K562 (cell line): ENCODE measurements at regions not wholly inside any gene's neighbourhood (a gene's known extent, or its start where the extent isn't known, plus 50 kb on each side); places are given as distances from the start of the nearest gene placed in this dataset.

Source experiments
- ATAC-seq: fragments of 200-7000 bp; cut with Tn5 transposase; 3 replicates; pipeline ENCODE4 v1.9.1; 2020; ENCODE audit warnings: moderate library complexity
- BruUV-seq: library from RNA; stranded (reverse); fragments of 400-500 nt; replicated peaks from 2 replicates; lab custom pipeline; 2021; lab: Mats Ljungman, UMichigan
- CTCF ChIA-PET: fragments of 300-600 bp; formaldehyde crosslinking; extraction: SDS; loops from one replicate; lab custom pipeline; 2021; ENCODE audit warnings: low intra/inter-chr PET ratio; lab: Yijun Ruan, JAX
- POLR2A ChIA-PET: fragments of 300-600, 350-650 bp; sonication (Branson Sonifier 250); formaldehyde crosslinking; extraction: SDS; loops from one replicate; lab custom pipeline; 2021; ENCODE audit warnings: antibody characterized with exemption, inconsistent platforms; lab: Yijun Ruan, JAX
- DNase-seq, 4 experiments: peaks; one replicate each; pipeline versions ENCODE4 v3.0.0 to v3.0.0-alpha.2; 2011 to 2018; ENCODE audit warnings: low spot score in 3 of 4, mixed read lengths in 3 of 4; ENCODE audit errors: extremely low read depth in 1 of 4
- FAIRE-seq: peaks from 2 replicates; lab custom pipeline; 2011; peaks lifted over from hg19 to GRCh38; lab: Jason Lieb, UNC
- H2AFZ ChIP-seq: 2 replicates; pipeline ENCODE4 v1.6.0; 2011; ENCODE audit warnings: low read depth, low read length, control low read depth, inconsistent platforms
- H3K27ac ChIP-seq: fragments of 200-600 bp; 3 replicates; pipeline ENCODE4 v1.8.0; 2011; ENCODE audit warnings: low read depth, mild to moderate bottlenecking, control low read depth, inconsistent platforms, low read length, moderate library complexity, mixed read lengths; ENCODE audit errors: extremely low read depth
- H3K27me3 ChIP-seq, 2 experiments: fragments of 300-600 bp in 1 of 2; 2 replicates in 1 of 2; 3 replicates in 1 of 2; pipeline versions ENCODE4 v1.6.0 to v1.8.0; 2011; ENCODE audit warnings: inconsistent platforms in 2 of 2, low read length in 2 of 2, mild to moderate bottlenecking in 1 of 2, mixed read lengths in 1 of 2, moderate library complexity in 1 of 2; ENCODE audit not compliant: control insufficient read depth in 2 of 2, insufficient read depth in 2 of 2
- H3K36me3 ChIP-seq: fragments of 300-600 bp; 3 replicates; pipeline ENCODE4 v1.8.0; 2011; ENCODE audit warnings: mild to moderate bottlenecking, low read length, inconsistent platforms; ENCODE audit not compliant: control insufficient read depth, insufficient read depth
- H3K4me1 ChIP-seq, 2 experiments: fragments of 200-600 bp in 1 of 2; replicated peaks in 1 of 2; 2 replicates in 1 of 2; 3 replicates in 1 of 2; pipeline versions ENCODE4 v1.5.1 to v1.8.0; 2011; ENCODE audit warnings: inconsistent platforms in 2 of 2, low read length in 2 of 2, mild to moderate bottlenecking in 1 of 2, mixed read lengths in 1 of 2, moderate library complexity in 1 of 2; ENCODE audit not compliant: control insufficient read depth in 2 of 2, insufficient read depth in 2 of 2
- H3K4me2 ChIP-seq: 2 replicates; pipeline ENCODE4 v1.6.1; 2011; ENCODE audit warnings: low read length, control low read depth, inconsistent platforms, mixed read lengths; ENCODE audit not compliant: insufficient read depth
- H3K4me3 ChIP-seq: fragments of 200-600 bp; sonication (generic), shearing (Covaris generic); 2 replicates; pipeline ENCODE4 v1.5.1; 2016; ENCODE audit warnings: control low read depth, inconsistent platforms
- H3K79me2 ChIP-seq: fragments of 200-600 bp; 3 replicates; pipeline ENCODE4 v1.8.0; 2011; ENCODE audit warnings: low read length, inconsistent platforms; ENCODE audit not compliant: control insufficient read depth, insufficient read depth
- H3K9ac ChIP-seq, 2 experiments: 2 replicates each; pipeline versions ENCODE4 v1.6.0 to v1.6.1; 2011; ENCODE audit warnings: low read depth in 2 of 2, low read length in 2 of 2, control low read depth in 1 of 2, inconsistent platforms in 1 of 2, mild to moderate bottlenecking in 1 of 2, mixed read lengths in 1 of 2; ENCODE audit not compliant: insufficient read depth in 1 of 2
- H3K9me1 ChIP-seq: one replicate; pipeline ENCODE4 v1.6.0; 2011; ENCODE audit warnings: inconsistent platforms, mild to moderate bottlenecking, low read length, moderate library complexity; ENCODE audit not compliant: control insufficient read depth, insufficient read depth
- H3K9me3 ChIP-seq: replicated peaks from 2 replicates; pipeline ENCODE4 v1.5.1; 2011; ENCODE audit warnings: low read depth, low read length, inconsistent platforms; ENCODE audit not compliant: control insufficient read depth, insufficient read depth
- H4K20me1 ChIP-seq: replicated peaks from 2 replicates; pipeline ENCODE4 v1.6.1; 2011; ENCODE audit warnings: low read length, inconsistent platforms, mixed read lengths; ENCODE audit not compliant: control insufficient read depth, insufficient read depth
- CTBP1 ChIP-seq: fragments of 450-650 bp; IDR thresholded peaks from 2 replicates; pipeline ENCODE4 v1.6.1; 2016; ENCODE audit warnings: borderline replicate concordance
- KLF1 ChIP-seq: fragments of 450-650 bp; IDR thresholded peaks from 2 replicates; pipeline ENCODE4 v1.6.1; 2016; ENCODE audit warnings: missing genetic modification characterization, missing compliant biosample characterization
- SLC30A9 ChIP-seq: fragments of 250-450 bp; sonication (Bioruptor Pico); IDR thresholded peaks from 2 replicates; pipeline ENCODE4 v1.8.0; 2022; ENCODE audit warnings: mild to moderate bottlenecking, moderate library complexity
- SMC3 ChIP-seq: conservative IDR thresholded peaks from 2 replicates; pipeline ENCODE4 v1.6.1; 2011; ENCODE audit warnings: low read depth, low read length, improper control_type of control experiment; ENCODE audit not compliant: insufficient read depth
- WGBS: fragments of 100-300 bp; shearing (Covaris generic); methylation state at CpG from one replicate; pipeline ENCODE4 v1.1.6; 2016; ENCODE audit warnings: low coverage, mixed read lengths; ENCODE audit not compliant: insufficient coverage; ENCODE audit errors: missing lambda C conversion rate; 5-methylcytosine and 5-hydroxymethylcytosine counted together
- in situ Hi-C: fragments of 300-500 bp; cut with MboI; formaldehyde crosslinking; loops from 4 replicates; pipeline ENCODE4 v1.15.0; 2018; ENCODE audit warnings: inconsistent platforms, mixed read lengths
- intact Hi-C: fragments of 100-400 bp; cut with micrococcal nuclease; formaldehyde crosslinking; loops from 2 replicates; pipeline ENCODE4 v1.14.2; 2022
- TF ChIP-seq, protein P1 (sequence below): fragments of 200-600 bp; sonication (generic); IDR thresholded peaks from one replicate; pipeline ENCODE4 v1.6.1; 2012; ENCODE audit warnings: mild to moderate bottlenecking, low read depth, low read length, inconsistent platforms
- TF ChIP-seq, protein P2 (sequence below): fragments of 250-450 bp; sonication (Bioruptor Pico); IDR thresholded peaks from 2 replicates; pipeline ENCODE4 v1.8.0; 2022; ENCODE audit warnings: inconsistent platforms

DNA sequence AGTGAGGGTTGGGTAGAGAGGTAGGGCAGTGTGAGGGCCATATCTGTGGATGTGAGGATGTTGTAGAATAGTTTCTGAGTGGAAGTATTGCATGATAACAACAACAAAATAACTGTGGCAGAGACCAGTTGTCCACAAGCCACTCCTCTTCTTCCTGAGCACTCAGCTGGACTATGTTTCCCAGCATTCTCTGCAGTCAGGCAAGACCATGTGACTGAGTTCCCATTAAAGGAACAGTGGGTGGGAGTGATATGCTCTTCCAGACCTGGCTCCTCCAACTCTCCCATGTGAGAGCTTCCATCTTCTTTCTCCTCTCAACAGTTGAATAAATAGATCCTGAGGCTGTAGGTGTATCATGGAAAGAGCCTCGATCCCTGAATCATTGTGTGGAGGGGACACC lies 272.4 kb downstream of the CBLN1 start:
- Histone ChIP-seq H3K9me3 (no peaks in the 10 kb centered on the region), H3K27ac (no peak overlapping the region), H3K4me1 (no peaks in the 10 kb centered on the region), H2AFZ (no peak overlapping the region), H3K36me3 (no peaks in the 10 kb centered on the region), H3K27me3 (no peaks in the 10 kb centered on the region), H3K4me2 (no peak overlapping the region), H3K4me3 (no peak overlapping the region), H3K9me1 (no peaks in the 10 kb centered on the region), H3K9ac (no peak overlapping the region), H4K20me1 (no peaks in the 10 kb centered on the region), H3K79me2 (no peaks in the 10 kb centered on the region)
- DNase-seq (no peak), FAIRE-seq (no peak), ATAC-seq (no peak)
- in situ Hi-C loops (no loop called here), intact Hi-C loops (no loop called here)
- CTCF ChIA-PET: no interaction called here
- POLR2A ChIA-PET: no interaction called here
- WGBS: 0% methylated on average over 1 of the region's 1 CpG
- no TSS peak for BruUV-seq
- TF ChIP-seq, protein P1, sequence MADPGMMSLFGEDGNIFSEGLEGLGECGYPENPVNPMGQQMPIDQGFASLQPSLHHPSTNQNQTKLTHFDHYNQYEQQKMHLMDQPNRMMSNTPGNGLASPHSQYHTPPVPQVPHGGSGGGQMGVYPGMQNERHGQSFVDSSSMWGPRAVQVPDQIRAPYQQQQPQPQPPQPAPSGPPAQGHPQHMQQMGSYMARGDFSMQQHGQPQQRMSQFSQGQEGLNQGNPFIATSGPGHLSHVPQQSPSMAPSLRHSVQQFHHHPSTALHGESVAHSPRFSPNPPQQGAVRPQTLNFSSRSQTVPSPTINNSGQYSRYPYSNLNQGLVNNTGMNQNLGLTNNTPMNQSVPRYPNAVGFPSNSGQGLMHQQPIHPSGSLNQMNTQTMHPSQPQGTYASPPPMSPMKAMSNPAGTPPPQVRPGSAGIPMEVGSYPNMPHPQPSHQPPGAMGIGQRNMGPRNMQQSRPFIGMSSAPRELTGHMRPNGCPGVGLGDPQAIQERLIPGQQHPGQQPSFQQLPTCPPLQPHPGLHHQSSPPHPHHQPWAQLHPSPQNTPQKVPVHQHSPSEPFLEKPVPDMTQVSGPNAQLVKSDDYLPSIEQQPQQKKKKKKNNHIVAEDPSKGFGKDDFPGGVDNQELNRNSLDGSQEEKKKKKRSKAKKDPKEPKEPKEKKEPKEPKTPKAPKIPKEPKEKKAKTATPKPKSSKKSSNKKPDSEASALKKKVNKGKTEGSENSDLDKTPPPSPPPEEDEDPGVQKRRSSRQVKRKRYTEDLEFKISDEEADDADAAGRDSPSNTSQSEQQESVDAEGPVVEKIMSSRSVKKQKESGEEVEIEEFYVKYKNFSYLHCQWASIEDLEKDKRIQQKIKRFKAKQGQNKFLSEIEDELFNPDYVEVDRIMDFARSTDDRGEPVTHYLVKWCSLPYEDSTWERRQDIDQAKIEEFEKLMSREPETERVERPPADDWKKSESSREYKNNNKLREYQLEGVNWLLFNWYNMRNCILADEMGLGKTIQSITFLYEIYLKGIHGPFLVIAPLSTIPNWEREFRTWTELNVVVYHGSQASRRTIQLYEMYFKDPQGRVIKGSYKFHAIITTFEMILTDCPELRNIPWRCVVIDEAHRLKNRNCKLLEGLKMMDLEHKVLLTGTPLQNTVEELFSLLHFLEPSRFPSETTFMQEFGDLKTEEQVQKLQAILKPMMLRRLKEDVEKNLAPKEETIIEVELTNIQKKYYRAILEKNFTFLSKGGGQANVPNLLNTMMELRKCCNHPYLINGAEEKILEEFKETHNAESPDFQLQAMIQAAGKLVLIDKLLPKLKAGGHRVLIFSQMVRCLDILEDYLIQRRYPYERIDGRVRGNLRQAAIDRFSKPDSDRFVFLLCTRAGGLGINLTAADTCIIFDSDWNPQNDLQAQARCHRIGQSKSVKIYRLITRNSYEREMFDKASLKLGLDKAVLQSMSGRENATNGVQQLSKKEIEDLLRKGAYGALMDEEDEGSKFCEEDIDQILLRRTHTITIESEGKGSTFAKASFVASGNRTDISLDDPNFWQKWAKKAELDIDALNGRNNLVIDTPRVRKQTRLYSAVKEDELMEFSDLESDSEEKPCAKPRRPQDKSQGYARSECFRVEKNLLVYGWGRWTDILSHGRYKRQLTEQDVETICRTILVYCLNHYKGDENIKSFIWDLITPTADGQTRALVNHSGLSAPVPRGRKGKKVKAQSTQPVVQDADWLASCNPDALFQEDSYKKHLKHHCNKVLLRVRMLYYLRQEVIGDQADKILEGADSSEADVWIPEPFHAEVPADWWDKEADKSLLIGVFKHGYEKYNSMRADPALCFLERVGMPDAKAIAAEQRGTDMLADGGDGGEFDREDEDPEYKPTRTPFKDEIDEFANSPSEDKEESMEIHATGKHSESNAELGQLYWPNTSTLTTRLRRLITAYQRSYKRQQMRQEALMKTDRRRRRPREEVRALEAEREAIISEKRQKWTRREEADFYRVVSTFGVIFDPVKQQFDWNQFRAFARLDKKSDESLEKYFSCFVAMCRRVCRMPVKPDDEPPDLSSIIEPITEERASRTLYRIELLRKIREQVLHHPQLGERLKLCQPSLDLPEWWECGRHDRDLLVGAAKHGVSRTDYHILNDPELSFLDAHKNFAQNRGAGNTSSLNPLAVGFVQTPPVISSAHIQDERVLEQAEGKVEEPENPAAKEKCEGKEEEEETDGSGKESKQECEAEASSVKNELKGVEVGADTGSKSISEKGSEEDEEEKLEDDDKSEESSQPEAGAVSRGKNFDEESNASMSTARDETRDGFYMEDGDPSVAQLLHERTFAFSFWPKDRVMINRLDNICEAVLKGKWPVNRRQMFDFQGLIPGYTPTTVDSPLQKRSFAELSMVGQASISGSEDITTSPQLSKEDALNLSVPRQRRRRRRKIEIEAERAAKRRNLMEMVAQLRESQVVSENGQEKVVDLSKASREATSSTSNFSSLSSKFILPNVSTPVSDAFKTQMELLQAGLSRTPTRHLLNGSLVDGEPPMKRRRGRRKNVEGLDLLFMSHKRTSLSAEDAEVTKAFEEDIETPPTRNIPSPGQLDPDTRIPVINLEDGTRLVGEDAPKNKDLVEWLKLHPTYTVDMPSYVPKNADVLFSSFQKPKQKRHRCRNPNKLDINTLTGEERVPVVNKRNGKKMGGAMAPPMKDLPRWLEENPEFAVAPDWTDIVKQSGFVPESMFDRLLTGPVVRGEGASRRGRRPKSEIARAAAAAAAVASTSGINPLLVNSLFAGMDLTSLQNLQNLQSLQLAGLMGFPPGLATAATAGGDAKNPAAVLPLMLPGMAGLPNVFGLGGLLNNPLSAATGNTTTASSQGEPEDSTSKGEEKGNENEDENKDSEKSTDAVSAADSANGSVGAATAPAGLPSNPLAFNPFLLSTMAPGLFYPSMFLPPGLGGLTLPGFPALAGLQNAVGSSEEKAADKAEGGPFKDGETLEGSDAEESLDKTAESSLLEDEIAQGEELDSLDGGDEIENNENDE: no peak
- TF ChIP-seq KLF1 (tag): no peak
- no peak for TF ChIP-seq SMC3
- TF ChIP-seq CTBP1: no peak
- TF ChIP-seq SLC30A9 (CRISPR knock-in tag): no peak
- TF ChIP-seq, protein P2, sequence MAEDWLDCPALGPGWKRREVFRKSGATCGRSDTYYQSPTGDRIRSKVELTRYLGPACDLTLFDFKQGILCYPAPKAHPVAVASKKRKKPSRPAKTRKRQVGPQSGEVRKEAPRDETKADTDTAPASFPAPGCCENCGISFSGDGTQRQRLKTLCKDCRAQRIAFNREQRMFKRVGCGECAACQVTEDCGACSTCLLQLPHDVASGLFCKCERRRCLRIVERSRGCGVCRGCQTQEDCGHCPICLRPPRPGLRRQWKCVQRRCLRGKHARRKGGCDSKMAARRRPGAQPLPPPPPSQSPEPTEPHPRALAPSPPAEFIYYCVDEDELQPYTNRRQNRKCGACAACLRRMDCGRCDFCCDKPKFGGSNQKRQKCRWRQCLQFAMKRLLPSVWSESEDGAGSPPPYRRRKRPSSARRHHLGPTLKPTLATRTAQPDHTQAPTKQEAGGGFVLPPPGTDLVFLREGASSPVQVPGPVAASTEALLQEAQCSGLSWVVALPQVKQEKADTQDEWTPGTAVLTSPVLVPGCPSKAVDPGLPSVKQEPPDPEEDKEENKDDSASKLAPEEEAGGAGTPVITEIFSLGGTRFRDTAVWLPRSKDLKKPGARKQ: no peak
